C4-2B (cell line): ENCODE measurements at regions not wholly inside any gene's neighbourhood (a gene's known extent, or its start where the extent isn't known, plus 50 kb on each side); places are given as distances from the start of the nearest gene placed in this dataset.

Experiments
- H3K27ac ChIP-seq: fragments of 450-650 bp; 2 replicates; pipeline ENCODE4 v1.5.1; 2017
- CTCF ChIP-seq: fragments of 450-650 bp; conservative IDR thresholded peaks from 2 replicates; pipeline ENCODE4 v1.5.1; 2017; ENCODE audit warnings: mild to moderate bottlenecking
- ZFX ChIP-seq: fragments of 450-650 bp; IDR thresholded peaks from 2 replicates; pipeline ENCODE4 v1.6.1; 2017

- no peak overlapping the region for H3K27ac ChIP-seq
- TF ChIP-seq ZFX: no peak
- no peak for TF ChIP-seq CTCF
Measured at GRCh38 chr1:101613546-101613945, 376.7 kb downstream of the S1PR1 start.

DNA sequence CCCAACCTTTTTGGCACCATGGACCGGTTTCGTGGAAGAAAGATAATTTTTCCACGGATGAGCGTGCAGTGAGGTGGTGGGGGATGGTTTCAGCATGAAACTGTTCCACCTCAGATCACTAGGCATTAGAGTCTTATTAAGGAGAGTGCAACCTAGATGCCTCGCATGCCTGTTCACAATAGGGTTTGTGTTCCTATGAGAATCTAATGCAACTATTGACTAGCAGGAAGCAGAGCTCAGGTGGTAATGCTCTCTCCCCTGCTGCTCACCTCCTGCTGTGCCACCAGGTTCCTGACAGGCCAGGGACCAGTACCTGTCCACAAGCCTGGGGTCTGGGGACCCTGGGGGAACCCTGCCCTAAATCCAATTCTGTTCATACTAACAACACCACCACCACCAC lies 377.8 kb downstream of the OLFM3 start:
- TF ChIP-seq CTCF: no peak
- TF ChIP-seq ZFX: no peak
- H3K27ac ChIP-seq: no peak overlapping the region

GRCh38 chr1:101632548-101633272 lies 364.0 kb downstream of the OLFM3 start:
- no peak for TF ChIP-seq CTCF
- no peak for TF ChIP-seq ZFX
- H3K27ac ChIP-seq: no peak overlapping the region

- TF ChIP-seq CTCF (no peak), ZFX (no peak)
- H3K27ac ChIP-seq: no peak overlapping the region
Measured at GRCh38 chr1:101645810-101646209, 350.9 kb downstream of the OLFM3 start.

DNA sequence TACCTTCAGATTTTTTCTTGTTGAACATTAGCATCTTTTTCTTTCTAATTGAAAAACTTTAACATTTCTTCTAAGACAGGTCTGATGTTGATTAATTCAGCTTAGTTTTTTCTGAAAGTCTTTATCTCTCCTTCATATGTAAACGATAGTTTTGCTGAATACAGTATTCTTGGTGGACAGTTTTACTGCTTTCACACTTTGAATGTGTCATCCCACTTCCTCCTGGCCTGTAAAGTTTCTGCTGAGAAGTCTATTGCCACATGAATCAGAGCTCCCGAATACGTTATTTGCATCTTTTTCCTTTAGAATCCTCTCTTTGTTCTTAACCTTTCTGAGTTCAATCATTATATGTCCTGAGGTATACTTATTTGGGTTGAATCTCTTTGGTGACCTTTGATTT lies 344.2 kb downstream of the OLFM3 start:
- no peak overlapping the region for H3K27ac ChIP-seq
- TF ChIP-seq ZFX: no peak
- no peak for TF ChIP-seq CTCF

- TF ChIP-seq ZFX (no peak), CTCF (peak; percentile 68)
- no peak overlapping the region for H3K27ac ChIP-seq
Measured at GRCh38 chr1:101653482-101653946, 343.2 kb downstream of the OLFM3 start.

GRCh38 chr1:101664726-101665125 lies 332.0 kb downstream of the OLFM3 start:
- H3K27ac ChIP-seq: no peak overlapping the region
- TF ChIP-seq CTCF: no peak
- TF ChIP-seq ZFX: no peak
